Prostate gland (tissue), 2 donors: ENCODE measurements at regions not wholly inside any gene's neighbourhood (a gene's known extent, or its start where the extent isn't known, plus 50 kb on each side); places are given as distances from the start of the nearest gene placed in this dataset.

ENCODE experiments used
- CTCF ChIP-seq, 4 experiments: fragments of 200-600 bp in 2 of 4; fragments of 450-650 bp in 2 of 4; sonication (generic) in 2 of 4; IDR thresholded peaks; 1 replicate in 3 of 4; 2 replicates in 1 of 4; pipeline ENCODE4 v1.5.1; 2016 to 2019; ENCODE audit warnings: antibody characterized with exemption in 4 of 4, mild to moderate bottlenecking in 2 of 4, moderate library complexity in 2 of 4
- POLR2A ChIP-seq: fragments of 450-650 bp; IDR thresholded peaks from one replicate; pipeline ENCODE4 v1.6.1; 2016; ENCODE audit warnings: antibody characterized with exemption, mild to moderate bottlenecking
- POLR2AphosphoS5 ChIP-seq: sonication (generic); formaldehyde crosslinking; IDR thresholded peaks from one replicate; pipeline ENCODE4 v1.6.1; 2017; ENCODE audit warnings: antibody characterized with exemption

GRCh38 chr3:81823882-81824395 lies 62.5 kb upstream of the GBE1 start:
- no peak for TF ChIP-seq CTCF (IDR thresholded peaks at IDR 0.05)
- TF ChIP-seq POLR2A: no peak
- no peak for TF ChIP-seq POLR2AphosphoS5
